ENCODE measurements at regions not wholly inside any gene's neighbourhood (a gene's known extent, or its start where the extent isn't known, plus 50 kb on each side); places are given as distances from the start of the nearest gene placed in this dataset.

DNA sequence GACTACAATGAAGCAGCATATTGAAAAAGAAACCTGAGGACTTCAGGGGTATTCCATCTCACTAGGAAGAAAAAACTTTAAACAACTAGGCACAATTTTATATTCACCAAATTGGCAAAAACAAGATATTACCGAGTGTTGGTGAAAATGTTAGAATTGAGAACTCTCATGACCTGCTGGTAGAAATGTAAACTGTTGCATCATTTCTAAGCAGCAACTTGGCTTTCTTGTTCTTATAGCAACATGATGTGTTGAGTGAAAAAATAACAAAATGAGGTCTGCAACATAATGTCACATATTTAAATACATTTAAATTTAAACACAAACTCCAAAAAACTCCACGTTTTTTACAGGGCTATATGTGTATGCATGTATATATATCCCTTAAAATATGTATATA is 59.0 kb upstream of the SPPL2A start:
- TF ChIP-seq, protein P1, sequence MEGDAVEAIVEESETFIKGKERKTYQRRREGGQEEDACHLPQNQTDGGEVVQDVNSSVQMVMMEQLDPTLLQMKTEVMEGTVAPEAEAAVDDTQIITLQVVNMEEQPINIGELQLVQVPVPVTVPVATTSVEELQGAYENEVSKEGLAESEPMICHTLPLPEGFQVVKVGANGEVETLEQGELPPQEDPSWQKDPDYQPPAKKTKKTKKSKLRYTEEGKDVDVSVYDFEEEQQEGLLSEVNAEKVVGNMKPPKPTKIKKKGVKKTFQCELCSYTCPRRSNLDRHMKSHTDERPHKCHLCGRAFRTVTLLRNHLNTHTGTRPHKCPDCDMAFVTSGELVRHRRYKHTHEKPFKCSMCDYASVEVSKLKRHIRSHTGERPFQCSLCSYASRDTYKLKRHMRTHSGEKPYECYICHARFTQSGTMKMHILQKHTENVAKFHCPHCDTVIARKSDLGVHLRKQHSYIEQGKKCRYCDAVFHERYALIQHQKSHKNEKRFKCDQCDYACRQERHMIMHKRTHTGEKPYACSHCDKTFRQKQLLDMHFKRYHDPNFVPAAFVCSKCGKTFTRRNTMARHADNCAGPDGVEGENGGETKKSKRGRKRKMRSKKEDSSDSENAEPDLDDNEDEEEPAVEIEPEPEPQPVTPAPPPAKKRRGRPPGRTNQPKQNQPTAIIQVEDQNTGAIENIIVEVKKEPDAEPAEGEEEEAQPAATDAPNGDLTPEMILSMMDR (IDR thresholded peaks at IDR 0.05; ENCODE audit: poor library complexity): no peak
- TF ChIP-seq EZH2phosphoT487 (IDR thresholded peaks at IDR 0.05; ENCODE audit: low read depth, severe bottlenecking, unreplicated experiment): no peak

All from hepatocyte (in vitro differentiated cells).